HG02885 (cell line): ENCODE measurements at regions not wholly inside any gene's neighbourhood (a gene's known extent, or its start where the extent isn't known, plus 50 kb on each side); places are given as distances from the start of the nearest gene placed in this dataset.
"Not testable (repeated sequence)": the region's sequence is repeated elsewhere in the genome, so short reads cannot be mapped to it uniquely, and the experiment has no call there.

Source experiments
- ATAC-seq: cut with Tn5 transposase; IDR thresholded peaks from one replicate; pipeline ENCODE4 v1.9.1; 2021; ENCODE audit warnings: mild to moderate bottlenecking; ENCODE audit not compliant: unreplicated experiment, poor library complexity

GRCh38 chr4:101730291-101731117 is 60.0 kb upstream of the BANK1 start:
- peak; percentile 98 for ATAC-seq

DNA sequence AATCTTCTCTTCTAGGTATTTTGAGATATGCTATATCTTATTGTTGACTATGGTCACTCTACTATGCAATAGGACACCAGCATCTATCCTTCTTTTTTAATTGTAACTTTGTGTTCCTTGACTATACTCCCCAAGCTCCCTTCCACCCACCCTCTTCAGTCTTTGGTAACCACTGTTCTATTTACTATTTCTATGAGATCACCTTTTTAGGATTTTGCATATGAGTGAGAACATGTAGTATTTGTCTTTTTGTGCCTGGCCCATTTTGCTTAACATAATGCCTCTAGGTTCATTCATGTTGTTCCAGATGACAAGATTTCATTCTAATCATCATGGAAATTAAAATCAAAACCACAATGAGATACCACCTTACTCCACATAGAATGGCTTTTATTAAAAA is 63.3 kb upstream of the BANK1 start:
- no peak for ATAC-seq

- ATAC-seq, result no peak
Measured at GRCh38 chr4:101724093-101724492, 66.4 kb upstream of the BANK1 start.

DNA sequence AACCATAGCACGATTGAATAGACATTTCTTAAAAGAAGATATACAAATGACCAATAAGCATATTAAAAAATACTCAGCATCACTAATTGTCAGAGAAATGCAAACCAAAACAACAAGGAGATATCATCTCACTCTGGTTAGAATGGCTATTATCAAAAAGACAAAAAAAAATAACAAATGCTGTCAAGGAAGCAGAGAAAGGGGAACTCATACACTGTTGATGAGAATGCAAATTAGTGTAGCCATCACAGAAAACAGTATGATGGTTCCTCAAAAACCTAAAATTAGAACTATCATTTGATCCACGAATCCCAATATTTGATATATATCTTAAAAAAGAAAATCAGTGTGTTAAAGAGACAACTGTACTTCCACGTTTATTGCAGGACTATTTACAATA is 71.7 kb upstream of the BANK1 start:
- no peak for ATAC-seq

GRCh38 chr4:101711590-101712260 is 78.8 kb upstream of the BANK1 start:
- ATAC-seq, result no peak

DNA sequence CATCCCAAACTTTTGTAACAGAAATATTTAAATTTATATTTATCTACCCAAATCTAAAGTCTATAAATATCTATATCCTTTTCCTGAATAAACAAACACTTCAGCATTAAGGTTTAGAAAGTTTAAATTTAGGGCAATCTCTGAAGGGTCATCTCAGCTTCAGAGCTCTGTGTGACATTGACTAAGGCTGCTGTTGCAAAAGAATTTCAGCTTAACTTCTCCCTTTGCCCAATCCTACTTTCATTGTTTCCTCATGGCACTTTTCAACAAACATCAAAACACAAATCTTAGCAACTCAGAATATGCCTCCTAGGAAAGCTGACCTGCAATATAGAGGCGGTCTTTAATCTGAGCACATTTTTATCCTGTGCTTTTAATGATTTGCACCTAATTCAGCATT is 79.7 kb upstream of the BANK1 start:
- no peak for ATAC-seq

DNA sequence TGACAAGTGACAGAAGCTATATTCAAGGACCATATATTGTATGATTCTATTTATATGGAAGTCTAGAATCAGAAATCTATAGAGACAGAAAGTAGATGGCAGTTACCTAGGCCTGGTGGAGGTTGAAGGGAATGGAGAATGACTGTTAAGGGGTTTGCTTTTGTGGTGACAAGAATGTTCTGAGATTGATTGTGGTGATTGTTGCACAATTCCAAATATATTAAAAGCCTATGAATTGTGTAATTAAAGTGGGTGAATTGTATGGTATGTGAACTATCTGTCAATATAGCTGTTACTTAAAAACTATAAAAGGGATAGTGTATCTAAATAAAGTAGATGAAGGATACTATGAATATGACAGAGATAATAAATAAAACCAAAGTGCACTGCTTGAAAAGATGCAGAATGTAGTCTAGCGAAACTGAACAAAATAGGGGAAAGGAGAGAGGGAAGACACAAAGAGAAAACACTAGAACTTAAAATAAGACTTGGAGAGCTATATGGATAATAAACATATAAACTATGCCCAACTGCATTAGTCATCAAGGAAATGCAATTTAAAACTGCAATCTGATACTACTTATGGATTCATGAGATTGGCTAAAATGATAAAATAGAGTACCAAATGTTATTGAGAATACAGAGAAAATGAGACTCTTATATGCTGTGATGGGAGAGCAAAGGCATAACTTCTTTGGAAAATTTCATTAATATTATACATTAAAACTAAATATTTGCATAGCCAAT is 82.1 kb upstream of the BANK1 start:
- no peak for ATAC-seq

DNA sequence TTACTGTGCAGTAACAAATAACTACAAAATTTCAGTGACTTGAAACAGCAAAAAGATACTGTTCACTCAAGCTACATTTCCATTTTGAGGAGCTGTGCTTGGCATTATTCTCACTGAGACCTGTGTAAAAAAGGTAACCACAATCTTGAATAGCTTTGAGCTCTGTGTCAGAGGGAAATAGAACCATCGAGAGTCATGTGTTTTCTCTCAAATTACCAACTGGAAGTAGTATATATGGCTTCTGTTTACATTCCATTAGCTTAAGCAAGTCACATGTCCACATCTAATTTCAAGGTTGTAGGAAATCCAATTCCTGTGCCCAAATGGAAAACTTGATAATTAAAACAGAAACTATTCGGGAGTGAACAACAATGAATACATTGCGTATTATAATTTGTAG is 82.9 kb upstream of the BANK1 start:
- ATAC-seq, result no peak

GRCh38 chr4:101706535-101707057 is 83.9 kb upstream of the BANK1 start:
- ATAC-seq, result no peak

- no peak for ATAC-seq
Measured at GRCh38 chr4:101701551-101701950, 89.0 kb upstream of the BANK1 start.

DNA sequence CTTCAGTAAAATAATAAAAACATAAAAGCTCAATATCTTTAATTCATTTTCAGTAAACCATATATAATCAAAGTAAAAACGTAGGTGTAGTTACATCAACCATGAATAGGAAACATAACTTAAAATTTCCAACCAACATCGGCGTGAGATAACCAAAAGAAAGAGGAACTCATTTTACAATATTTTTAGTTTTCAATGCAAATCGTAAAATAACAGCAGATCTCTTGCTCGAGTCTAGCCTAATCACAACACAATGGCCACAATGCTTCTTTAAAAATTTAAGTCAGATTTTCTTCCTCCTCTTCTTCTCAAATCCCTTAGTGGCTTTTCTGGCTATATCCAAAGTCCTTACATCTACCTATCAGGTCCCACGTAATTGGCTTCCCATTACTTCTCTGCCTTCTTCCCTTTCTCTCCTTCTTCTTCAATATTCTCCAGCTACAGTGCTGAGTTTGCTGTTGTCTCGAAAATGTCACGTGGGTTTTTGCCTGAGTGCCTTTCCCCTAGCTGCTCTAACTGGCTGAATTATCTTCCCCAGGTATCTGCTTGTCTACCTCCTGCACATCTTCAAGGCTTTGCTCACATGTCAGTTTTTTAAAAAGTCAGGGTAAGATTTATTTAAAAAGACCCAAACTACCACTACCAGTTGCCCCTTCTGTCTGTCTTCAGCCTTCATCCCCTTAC is 90.9 kb upstream of the BANK1 start:
- ATAC-seq, result peak; percentile 66

DNA sequence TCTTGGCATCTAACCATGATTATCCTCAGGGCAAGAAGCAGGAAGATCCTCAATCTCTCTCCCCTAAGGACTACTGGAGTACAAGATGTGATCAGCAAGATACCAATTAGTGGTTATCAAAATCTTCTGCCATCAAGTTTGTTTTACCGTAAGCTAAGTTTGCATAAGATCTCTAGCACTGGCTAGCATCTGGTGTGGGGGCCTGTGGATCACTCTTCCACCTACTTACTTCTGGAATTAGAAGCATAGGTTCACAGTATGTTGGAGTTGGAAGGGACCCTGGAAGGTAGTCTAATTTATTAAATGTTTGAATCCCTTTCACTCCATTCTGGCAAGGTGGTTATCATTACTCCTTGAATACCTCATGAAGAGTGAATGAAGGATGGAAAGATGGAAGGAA is 93.3 kb upstream of the BANK1 start:
- ATAC-seq, result no peak

DNA sequence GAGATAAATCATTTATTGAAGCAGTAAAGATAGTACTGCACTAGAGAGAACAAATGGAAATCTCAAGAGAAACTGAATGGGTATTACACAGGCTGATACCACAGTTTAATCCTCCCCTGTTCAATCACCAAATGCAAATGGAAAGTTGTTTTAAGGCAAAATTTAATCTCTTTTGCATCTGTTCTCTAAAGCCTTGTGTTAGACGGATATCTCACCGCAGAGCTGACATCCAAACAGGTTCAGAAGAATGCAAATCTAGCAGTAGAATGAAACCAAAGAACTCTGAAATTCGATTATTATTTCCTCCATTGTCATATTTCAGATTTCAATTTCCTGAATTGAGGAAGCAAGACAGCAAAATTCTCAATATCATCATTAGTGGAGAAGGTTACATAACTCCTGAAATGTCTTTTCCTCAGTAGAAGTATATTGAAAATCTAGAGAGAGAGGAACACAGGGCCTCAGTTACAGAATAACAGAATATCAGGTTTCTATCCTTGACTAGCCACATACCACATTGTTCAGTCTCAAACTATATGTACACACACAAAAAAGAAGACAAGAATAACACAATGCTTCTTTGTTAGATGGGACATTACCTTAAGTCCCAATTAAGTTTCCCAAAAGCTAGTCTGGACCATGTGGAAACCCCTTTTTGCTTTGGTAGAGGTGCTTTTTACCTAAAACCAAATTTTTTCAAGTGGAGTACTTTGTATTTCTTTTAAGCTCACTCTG is 94.1 kb upstream of the BANK1 start:
- ATAC-seq, result no peak

- ATAC-seq, result no peak
Measured at GRCh38 chr4:101695176-101695575, 95.4 kb upstream of the BANK1 start.

GRCh38 chr4:101694403-101694802 is 96.1 kb upstream of the BANK1 start:
- ATAC-seq, result not testable (repeated sequence)

GRCh38 chr4:101693842-101694398 is 96.6 kb upstream of the BANK1 start:
- peak; percentile 81 for ATAC-seq

GRCh38 chr4:101689220-101689619 is 101.3 kb upstream of the BANK1 start:
- no peak for ATAC-seq

DNA sequence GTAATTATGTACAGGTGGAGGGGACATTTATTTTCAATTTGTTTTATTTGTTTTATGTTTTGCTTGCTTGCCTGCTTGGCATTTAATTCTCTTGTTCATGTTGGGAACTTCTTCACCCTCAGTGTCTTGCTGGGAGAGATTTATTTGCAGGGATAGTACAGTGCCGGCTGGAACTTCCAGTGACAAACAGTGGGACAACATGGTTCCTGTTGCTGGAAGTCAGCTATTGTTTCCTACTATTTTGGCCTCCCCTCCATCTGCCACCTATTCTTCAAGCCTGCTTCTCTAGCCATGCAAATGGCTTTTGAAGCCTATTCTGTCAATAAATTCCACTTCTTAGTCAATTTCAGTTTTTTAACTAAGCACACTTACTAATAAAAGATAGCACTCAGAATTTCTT is 105.4 kb upstream of the BANK1 start:
- no peak for ATAC-seq

DNA sequence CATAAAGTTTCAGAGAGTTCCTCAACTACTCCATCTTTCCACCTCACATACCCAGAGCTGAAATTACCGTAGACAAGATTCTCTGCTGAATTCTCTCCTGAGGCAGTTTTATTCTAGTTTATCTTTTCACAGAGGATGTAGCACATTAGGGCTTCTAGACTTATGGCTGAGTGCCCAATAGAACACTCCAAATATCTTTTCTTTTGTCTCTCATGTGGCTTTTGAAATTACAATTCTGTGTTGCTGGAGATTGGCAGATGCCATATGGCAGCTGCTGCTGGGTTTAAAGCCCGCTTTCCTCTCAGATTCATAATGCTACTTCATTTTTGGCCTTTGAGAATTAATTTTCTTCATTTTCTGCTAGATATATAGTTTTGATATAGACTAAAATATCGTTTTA is 107.6 kb upstream of the BANK1 start:
- ATAC-seq, result no peak
